Astrocyte (in vitro differentiated cells and primary cell): ENCODE measurements at regions not wholly inside any gene's neighbourhood (a gene's known extent, or its start where the extent isn't known, plus 50 kb on each side); places are given as distances from the start of the nearest gene placed in this dataset.

Experiments
- DNase-seq: peaks from one replicate; pipeline ENCODE4 v3.0.0-alpha.2; 2010; ENCODE audit warnings: low read depth
- FAIRE-seq: peaks from 2 replicates; lab custom pipeline; 2011; peaks lifted over from hg19 to GRCh38; lab: Jason Lieb, UNC
- H2AFZ ChIP-seq: 2 replicates; pipeline ENCODE4 v1.6.0; 2012; ENCODE audit warnings: low read depth, low read length, inconsistent platforms
- H3K27ac ChIP-seq: 2 replicates; pipeline ENCODE4 v1.5.1; 2011; ENCODE audit warnings: low read depth, low read length, inconsistent platforms
- H3K27me3 ChIP-seq: 2 replicates; pipeline ENCODE4 v1.6.0; 2011; ENCODE audit warnings: low read length, inconsistent platforms; ENCODE audit not compliant: insufficient read depth
- H3K36me3 ChIP-seq: 2 replicates; pipeline ENCODE4 v1.5.1; 2011; ENCODE audit warnings: low read length, inconsistent platforms; ENCODE audit not compliant: insufficient read depth
- H3K4me1 ChIP-seq: 2 replicates; pipeline ENCODE4 v1.5.1; 2011; ENCODE audit warnings: low read length, inconsistent platforms; ENCODE audit not compliant: insufficient read depth
- H3K4me2 ChIP-seq: 2 replicates; pipeline ENCODE4 v1.6.0; 2012; ENCODE audit warnings: low read length, inconsistent platforms
- H3K4me3 ChIP-seq: 2 replicates; pipeline ENCODE4 v1.5.1; 2011; ENCODE audit warnings: low read depth, mild to moderate bottlenecking, low read length, inconsistent platforms; ENCODE audit not compliant: insufficient read depth
- H3K79me2 ChIP-seq: 2 replicates; pipeline ENCODE4 v1.6.0; 2012; ENCODE audit warnings: mild to moderate bottlenecking, low read length, inconsistent platforms; ENCODE audit not compliant: insufficient read depth
- H3K9ac ChIP-seq: 2 replicates; pipeline ENCODE4 v1.6.0; 2012; ENCODE audit warnings: mild to moderate bottlenecking, low read length, inconsistent platforms
- H3K9me3 ChIP-seq: 2 replicates; pipeline ENCODE4 v1.5.1; 2012; ENCODE audit warnings: low read depth, mild to moderate bottlenecking, low read length, inconsistent platforms; ENCODE audit not compliant: insufficient read depth
- H4K20me1 ChIP-seq: 2 replicates; pipeline ENCODE4 v1.6.0; 2012; ENCODE audit warnings: low read length, inconsistent platforms; ENCODE audit not compliant: insufficient read depth
- H3K27ac Mint-ChIP-seq: one replicate; pipeline ENCODE4 v1.8.0; 2021; ENCODE audit warnings: mild to moderate bottlenecking, mixed read lengths; ENCODE audit not compliant: unreplicated experiment
- H3K27me3 Mint-ChIP-seq: one replicate; pipeline ENCODE4 v1.8.0; 2021; ENCODE audit warnings: low read depth, mixed read lengths; ENCODE audit not compliant: unreplicated experiment
- H3K36me3 Mint-ChIP-seq: one replicate; pipeline ENCODE4 v1.8.0; 2021; ENCODE audit warnings: low read depth, mixed read lengths; ENCODE audit not compliant: unreplicated experiment
- H3K4me1 Mint-ChIP-seq: one replicate; pipeline ENCODE4 v1.8.0; 2021; ENCODE audit warnings: low read depth, mixed read lengths; ENCODE audit not compliant: unreplicated experiment
- H3K4me3 Mint-ChIP-seq: one replicate; pipeline ENCODE4 v1.8.0; 2021; ENCODE audit warnings: mild to moderate bottlenecking, moderate library complexity, mixed read lengths; ENCODE audit not compliant: unreplicated experiment
- H3K9me3 Mint-ChIP-seq: one replicate; pipeline ENCODE4 v1.8.0; 2021; ENCODE audit warnings: mild to moderate bottlenecking, mixed read lengths; ENCODE audit not compliant: unreplicated experiment
- CTCF ChIP-seq: IDR thresholded peaks from 2 replicates; pipeline ENCODE4 v1.5.1; 2011; ENCODE audit warnings: low read depth, mild to moderate bottlenecking, inconsistent platforms, low read length, moderate library complexity; ENCODE audit not compliant: insufficient read depth
- EZH2 ChIP-seq: IDR thresholded peaks from 2 replicates; pipeline ENCODE4 v1.6.1; 2012; ENCODE audit warnings: mild to moderate bottlenecking, low read length, inconsistent platforms; ENCODE audit not compliant: insufficient read depth

GRCh38 chr3:18672561-18672960 is 247.4 kb upstream of the SATB1 start:
- no peaks in the 10 kb centered on the region for H3K36me3 Mint-ChIP-seq
- no peak for DNase-seq
- H3K4me1 ChIP-seq: no peaks in the 10 kb centered on the region
- no peak overlapping the region for H3K4me3 Mint-ChIP-seq
- H3K4me3 ChIP-seq: no peak overlapping the region
- no peak overlapping the region for H3K9ac ChIP-seq
- no peak overlapping the region for H2AFZ ChIP-seq
- H3K79me2 ChIP-seq: no peaks in the 10 kb centered on the region
- TF ChIP-seq EZH2 (no peak), CTCF (no peak)
- H4K20me1 ChIP-seq: no peaks in the 10 kb centered on the region
- H3K4me1 Mint-ChIP-seq: no peaks in the 10 kb centered on the region
- no peaks in the 10 kb centered on the region for H3K36me3 ChIP-seq
- H3K27ac ChIP-seq: no peak overlapping the region
- no peak overlapping the region for H3K4me2 ChIP-seq
- H3K9me3 ChIP-seq: no peaks in the 10 kb centered on the region
- no peak overlapping the region for H3K27ac Mint-ChIP-seq
- H3K9me3 Mint-ChIP-seq: no peaks in the 10 kb centered on the region
- no peaks in the 10 kb centered on the region for H3K27me3 ChIP-seq
- H3K27me3 Mint-ChIP-seq: no peaks in the 10 kb centered on the region
- FAIRE-seq: no peak

DNA sequence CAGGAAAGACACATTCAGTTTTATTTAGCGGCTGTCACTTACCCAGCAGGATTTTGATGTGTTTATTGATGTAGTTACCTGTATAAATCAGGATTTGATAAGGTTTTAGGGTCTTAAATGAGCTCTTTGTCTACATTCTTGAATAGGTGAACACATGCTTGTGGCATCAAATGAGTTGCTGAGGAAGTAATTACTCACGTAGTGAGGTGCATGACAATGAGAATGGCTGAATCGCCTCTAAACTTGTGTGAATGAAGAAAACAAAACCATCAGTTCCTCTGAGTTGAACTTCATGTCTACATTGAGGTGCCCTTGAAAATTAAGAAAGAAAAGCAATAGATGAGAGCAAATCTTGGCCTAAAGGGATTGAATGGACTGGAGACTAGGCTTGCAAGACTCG is 245.6 kb upstream of the SATB1 start:
- Histone ChIP-seq H3K36me3 (no peaks in the 10 kb centered on the region), H3K79me2 (no peaks in the 10 kb centered on the region), H3K9me3 (no peaks in the 10 kb centered on the region), H3K4me3 (no peak overlapping the region), H3K4me1 (no peaks in the 10 kb centered on the region), H4K20me1 (no peaks in the 10 kb centered on the region), H3K9ac (no peak overlapping the region), H3K27me3 (no peaks in the 10 kb centered on the region), H2AFZ (no peak overlapping the region), H3K4me2 (no peak overlapping the region), H3K27ac (no peak overlapping the region)
- Mint-ChIP-seq H3K27me3 (no peaks in the 10 kb centered on the region), H3K4me1 (no peaks in the 10 kb centered on the region), H3K27ac (no peak overlapping the region), H3K4me3 (no peak overlapping the region), H3K36me3 (no peaks in the 10 kb centered on the region), H3K9me3 (no peaks in the 10 kb centered on the region)
- FAIRE-seq (no peak), DNase-seq (no peak)
- TF ChIP-seq CTCF: no peak
- no peak for TF ChIP-seq EZH2

GRCh38 chr3:18669374-18669773 is 244.2 kb upstream of the SATB1 start:
- TF ChIP-seq EZH2: no peak
- no peak overlapping the region for H3K4me2 ChIP-seq
- no peaks in the 10 kb centered on the region for H3K4me1 Mint-ChIP-seq
- no peaks in the 10 kb centered on the region for H4K20me1 ChIP-seq
- H2AFZ ChIP-seq: no peak overlapping the region
- H3K9me3 ChIP-seq: no peaks in the 10 kb centered on the region
- H3K79me2 ChIP-seq: no peaks in the 10 kb centered on the region
- H3K9ac ChIP-seq: no peak overlapping the region
- H3K4me3 ChIP-seq: no peak overlapping the region
- no peaks in the 10 kb centered on the region for H3K36me3 ChIP-seq
- DNase-seq (no peak), FAIRE-seq (no peak)
- H3K4me1 ChIP-seq: no peaks in the 10 kb centered on the region
- H3K27me3 Mint-ChIP-seq: no peaks in the 10 kb centered on the region
- no peak overlapping the region for H3K4me3 Mint-ChIP-seq
- no peak overlapping the region for H3K27ac ChIP-seq
- no peaks in the 10 kb centered on the region for H3K27me3 ChIP-seq
- no peaks in the 10 kb centered on the region for H3K36me3 Mint-ChIP-seq
- H3K9me3 Mint-ChIP-seq: no peaks in the 10 kb centered on the region
- H3K27ac Mint-ChIP-seq: no peak overlapping the region
